Astrocyte of the spinal cord (primary cell): ENCODE measurements at regions not wholly inside any gene's neighbourhood (a gene's known extent, or its start where the extent isn't known, plus 50 kb on each side); places are given as distances from the start of the nearest gene placed in this dataset.

Source experiments
- DNase-seq: peaks from one replicate; pipeline ENCODE4 v3.0.0; 2011; ENCODE audit warnings: low read depth, low spot score
- H3K4me3 ChIP-seq: 2 replicates; pipeline ENCODE4 v1.5.1; 2011; ENCODE audit warnings: low read depth, mild to moderate bottlenecking, low read length, moderate library complexity
- CTCF ChIP-seq: IDR thresholded peaks from 2 replicates; pipeline ENCODE4 v1.5.1; 2012; ENCODE audit warnings: low read depth, mild to moderate bottlenecking, low read length, inconsistent platforms
- in situ Hi-C: cut with HindIII; loops from 2 replicates; pipeline ENCODE4 v1.10.0; 2017; ENCODE audit warnings: low sequenced_read_pairs

- in situ Hi-C loops = no loop called here
- no peak for DNase-seq
- TF ChIP-seq CTCF = no peak
- H3K4me3 ChIP-seq = no peak overlapping the region
These were observed 151.1 kb upstream of the SMIM23 start for GRCh38 chr5:171634511-171634910.

- no peak for DNase-seq
- in situ Hi-C loops = no loop called here
- TF ChIP-seq CTCF = no peak
- H3K4me3 ChIP-seq = no peak overlapping the region
These were observed 150.6 kb upstream of the SMIM23 start for GRCh38 chr5:171635028-171635427.

- in situ Hi-C loops = no loop called here
- TF ChIP-seq CTCF = no peak
- H3K4me3 ChIP-seq = no peak overlapping the region
- no peak for DNase-seq
These were observed 149.9 kb upstream of the SMIM23 start for GRCh38 chr5:171635561-171636245.

- TF ChIP-seq CTCF = no peak
- H3K4me3 ChIP-seq = no peak overlapping the region
- DNase-seq = no peak
- in situ Hi-C loops = no loop called here
These were observed 147.8 kb upstream of the SMIM23 start for GRCh38 chr5:171637811-171638210.

GRCh38 chr5:171639205-171639621 lies 146.4 kb upstream of the SMIM23 start:
- no peak overlapping the region for H3K4me3 ChIP-seq
- TF ChIP-seq CTCF = no peak
- DNase-seq = no peak
- in situ Hi-C loops = no loop called here

- in situ Hi-C loops = no loop called here
- no peak for TF ChIP-seq CTCF
These were observed 145.7 kb upstream of the SMIM23 start for GRCh38 chr5:171639966-171640365.

More at GRCh38 chr5:171639966-171640365, 145.7 kb upstream of the SMIM23 start:
- H3K4me3 ChIP-seq = no peak overlapping the region
- DNase-seq = no peak
